ENCODE measurements at regions not wholly inside any gene's neighbourhood (a gene's known extent, or its start where the extent isn't known, plus 50 kb on each side); places are given as distances from the start of the nearest gene placed in this dataset.
"Not testable (repeated sequence)": the region's sequence is repeated elsewhere in the genome, so short reads cannot be mapped to it uniquely, and the experiment has no call there.

DNA sequence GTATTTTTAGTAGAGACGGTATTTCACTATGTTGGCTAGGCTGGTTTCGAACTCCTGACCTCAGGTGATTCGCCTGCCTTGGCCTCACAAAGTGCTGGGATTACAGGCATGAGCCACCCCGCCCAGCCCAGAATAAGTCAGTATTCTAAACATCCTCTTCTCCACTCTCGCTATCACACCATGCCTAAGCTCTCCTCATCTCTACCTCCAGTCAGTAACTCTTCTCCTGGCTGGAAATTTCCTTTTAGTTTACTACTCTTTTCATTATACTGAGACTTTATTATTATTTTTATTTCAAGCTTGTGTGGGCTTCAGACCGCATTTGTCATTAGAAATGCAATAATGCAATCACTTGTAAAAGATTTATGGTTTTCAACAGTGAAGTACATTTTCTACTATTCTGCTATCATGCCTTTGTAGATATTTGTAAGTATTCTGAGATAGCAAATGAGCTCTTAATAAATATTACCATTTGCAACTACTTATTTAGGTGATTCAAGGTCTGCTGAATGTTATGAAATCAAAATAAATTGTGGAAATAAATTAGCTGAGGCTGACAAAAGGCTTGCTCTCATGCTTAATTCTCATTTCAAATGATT lies 617.3 kb upstream of the GOT2 start:
- Histone ChIP-seq H3K27me3 (no peaks in the 10 kb centered on the region), H3K4me3 (no peak overlapping the region), H3K27ac (no peak overlapping the region), H3K4me1 (no peaks in the 10 kb centered on the region), H3K9me3 (no peaks in the 10 kb centered on the region), H3K36me3 (no peaks in the 10 kb centered on the region)
- WGBS: 91% methylated on average over 6 of the region's 6 CpGs
- TF ChIP-seq POLR2A (IDR thresholded peaks at IDR 0.05): no peak
- TF ChIP-seq, protein P1, sequence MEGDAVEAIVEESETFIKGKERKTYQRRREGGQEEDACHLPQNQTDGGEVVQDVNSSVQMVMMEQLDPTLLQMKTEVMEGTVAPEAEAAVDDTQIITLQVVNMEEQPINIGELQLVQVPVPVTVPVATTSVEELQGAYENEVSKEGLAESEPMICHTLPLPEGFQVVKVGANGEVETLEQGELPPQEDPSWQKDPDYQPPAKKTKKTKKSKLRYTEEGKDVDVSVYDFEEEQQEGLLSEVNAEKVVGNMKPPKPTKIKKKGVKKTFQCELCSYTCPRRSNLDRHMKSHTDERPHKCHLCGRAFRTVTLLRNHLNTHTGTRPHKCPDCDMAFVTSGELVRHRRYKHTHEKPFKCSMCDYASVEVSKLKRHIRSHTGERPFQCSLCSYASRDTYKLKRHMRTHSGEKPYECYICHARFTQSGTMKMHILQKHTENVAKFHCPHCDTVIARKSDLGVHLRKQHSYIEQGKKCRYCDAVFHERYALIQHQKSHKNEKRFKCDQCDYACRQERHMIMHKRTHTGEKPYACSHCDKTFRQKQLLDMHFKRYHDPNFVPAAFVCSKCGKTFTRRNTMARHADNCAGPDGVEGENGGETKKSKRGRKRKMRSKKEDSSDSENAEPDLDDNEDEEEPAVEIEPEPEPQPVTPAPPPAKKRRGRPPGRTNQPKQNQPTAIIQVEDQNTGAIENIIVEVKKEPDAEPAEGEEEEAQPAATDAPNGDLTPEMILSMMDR (IDR thresholded peaks at IDR 0.05): no peak
- TF ChIP-seq POLR2AphosphoS5 (IDR thresholded peaks at IDR 0.05): no peak
- TF ChIP-seq EP300 (IDR thresholded peaks at IDR 0.05): no peak
- no peak for DNase-seq (ENCODE audit: low spot score in 2 of 2)

DNA sequence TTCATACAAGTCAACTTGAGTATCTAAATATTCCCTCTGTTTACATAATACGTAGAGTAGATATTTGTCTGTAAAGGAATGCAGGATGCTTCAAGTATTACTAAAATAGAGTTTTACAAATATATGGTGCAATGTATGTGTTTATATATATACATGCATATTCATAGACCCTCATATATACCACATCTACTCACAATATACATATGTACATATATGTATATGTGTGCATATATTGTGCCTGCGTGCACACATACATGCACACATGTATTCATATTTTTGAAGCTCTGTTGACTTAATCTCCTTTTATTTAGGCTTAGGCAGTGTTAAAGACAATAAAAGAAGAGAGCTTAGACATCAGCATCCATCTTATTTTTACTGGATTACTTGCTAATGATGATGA lies 616.6 kb upstream of the GOT2 start:
- no peak for TF ChIP-seq POLR2A (IDR thresholded peaks at IDR 0.05)
- H3K9me3 ChIP-seq: no peaks in the 10 kb centered on the region
- no peaks in the 10 kb centered on the region for H3K4me1 ChIP-seq
- no peak for DNase-seq (ENCODE audit: low spot score in 2 of 2)
- no peaks in the 10 kb centered on the region for H3K27me3 ChIP-seq
- H3K36me3 ChIP-seq: no peaks in the 10 kb centered on the region
- no peak overlapping the region for H3K27ac ChIP-seq
- 100% methylated on average over 2 of the region's 2 CpGs for WGBS
- no peak overlapping the region for H3K4me3 ChIP-seq

DNA sequence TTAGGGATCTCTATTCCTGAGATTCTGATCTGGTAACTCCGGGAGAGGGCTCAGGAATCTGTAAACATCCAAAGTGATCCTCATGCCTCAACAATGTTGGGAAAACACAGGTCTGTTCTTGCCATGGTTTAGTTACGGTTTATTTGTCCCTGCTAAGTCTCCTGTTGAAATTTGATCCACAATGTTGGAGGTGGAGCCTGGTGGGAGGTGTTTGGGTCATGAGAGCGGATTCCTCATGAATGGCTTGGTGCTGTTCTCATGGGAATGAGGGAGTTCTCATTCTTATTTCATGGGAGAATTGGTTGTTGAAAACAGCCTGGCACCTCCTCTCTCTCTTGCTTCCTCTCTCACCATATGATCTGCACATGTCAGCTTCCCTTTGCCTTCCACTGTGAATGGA lies 608.6 kb upstream of the GOT2 start:
- no peak for TF ChIP-seq POLR2A (IDR thresholded peaks at IDR 0.05)
- TF ChIP-seq POLR2AphosphoS5 (IDR thresholded peaks at IDR 0.05): no peak
- TF ChIP-seq, protein P1 (IDR thresholded peaks at IDR 0.05): no peak
- no peak for TF ChIP-seq EP300 (IDR thresholded peaks at IDR 0.05)
- Histone ChIP-seq H3K4me3 (no peak overlapping the region), H3K27me3 (no peaks in the 10 kb centered on the region), H3K4me1 (no peaks in the 10 kb centered on the region), H3K27ac (no peak overlapping the region), H3K36me3 (no peaks in the 10 kb centered on the region), H3K9me3 (no peaks in the 10 kb centered on the region)
- no peak for DNase-seq (ENCODE audit: low spot score in 2 of 2)
- WGBS: 58% methylated on average over 3 of the region's 3 CpGs

DNA sequence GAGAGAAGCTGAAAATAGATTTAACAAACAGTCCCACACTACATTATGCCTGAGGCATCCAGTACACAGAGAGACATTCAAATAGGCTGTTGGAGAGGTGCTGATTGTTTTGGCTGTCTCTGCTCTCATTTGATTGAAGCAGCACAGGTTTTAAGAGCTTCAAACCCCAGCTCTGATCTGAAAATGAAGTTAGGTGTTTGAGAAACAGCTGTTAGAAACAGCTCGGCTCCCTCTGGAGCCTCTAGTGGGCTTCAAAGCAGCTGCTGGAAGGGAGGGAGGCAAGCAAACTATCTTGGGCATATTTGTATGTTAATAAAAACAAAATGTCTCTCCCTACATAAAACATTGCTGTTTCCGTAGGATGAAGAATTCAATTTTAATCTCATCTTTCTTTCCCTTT lies 607.3 kb upstream of the GOT2 start:
- no peak overlapping the region for H3K27ac ChIP-seq
- no peaks in the 10 kb centered on the region for H3K4me1 ChIP-seq
- no peaks in the 10 kb centered on the region for H3K27me3 ChIP-seq
- H3K9me3 ChIP-seq: no peaks in the 10 kb centered on the region
- H3K36me3 ChIP-seq: no peaks in the 10 kb centered on the region
- no peak for TF ChIP-seq POLR2AphosphoS5 (IDR thresholded peaks at IDR 0.05)
- TF ChIP-seq EP300 (IDR thresholded peaks at IDR 0.05): no peak
- TF ChIP-seq POLR2A (IDR thresholded peaks at IDR 0.05): no peak
- TF ChIP-seq, protein P1 (IDR thresholded peaks at IDR 0.05): no peak
- H3K4me3 ChIP-seq: no peak overlapping the region
- 15% methylated on average over 2 of the region's 2 CpGs for WGBS
- no peak for DNase-seq (ENCODE audit: low spot score in 2 of 2)

DNA sequence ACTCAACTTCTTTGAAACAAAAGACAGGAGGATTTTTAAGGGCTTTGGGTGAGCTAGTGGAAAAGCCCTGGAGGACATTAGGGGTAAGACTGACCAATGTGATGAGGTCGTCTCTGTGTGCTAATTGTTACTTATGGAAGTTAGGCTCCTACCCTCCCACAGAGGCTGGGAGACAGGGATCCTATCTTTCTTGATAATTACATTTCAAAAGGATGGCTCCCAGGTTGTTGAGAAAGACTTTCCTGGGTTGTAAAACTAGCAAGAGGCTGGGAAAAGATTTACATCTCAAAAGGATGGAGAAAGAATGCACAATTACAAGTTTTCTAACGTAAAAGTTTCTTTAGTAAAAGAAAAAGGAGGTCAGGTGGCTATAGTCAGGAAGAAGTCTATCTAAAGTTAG lies 605.8 kb upstream of the GOT2 start:
- Histone ChIP-seq H3K27me3 (no peaks in the 10 kb centered on the region), H3K9me3 (no peaks in the 10 kb centered on the region), H3K27ac (no peak overlapping the region), H3K4me3 (no peak overlapping the region), H3K4me1 (no peaks in the 10 kb centered on the region), H3K36me3 (no peaks in the 10 kb centered on the region)
- TF ChIP-seq, protein P1 (IDR thresholded peaks at IDR 0.05): no peak
- WGBS: 48% methylated on average over 2 of the region's 2 CpGs
- no peak for DNase-seq (ENCODE audit: low spot score in 2 of 2)

DNA sequence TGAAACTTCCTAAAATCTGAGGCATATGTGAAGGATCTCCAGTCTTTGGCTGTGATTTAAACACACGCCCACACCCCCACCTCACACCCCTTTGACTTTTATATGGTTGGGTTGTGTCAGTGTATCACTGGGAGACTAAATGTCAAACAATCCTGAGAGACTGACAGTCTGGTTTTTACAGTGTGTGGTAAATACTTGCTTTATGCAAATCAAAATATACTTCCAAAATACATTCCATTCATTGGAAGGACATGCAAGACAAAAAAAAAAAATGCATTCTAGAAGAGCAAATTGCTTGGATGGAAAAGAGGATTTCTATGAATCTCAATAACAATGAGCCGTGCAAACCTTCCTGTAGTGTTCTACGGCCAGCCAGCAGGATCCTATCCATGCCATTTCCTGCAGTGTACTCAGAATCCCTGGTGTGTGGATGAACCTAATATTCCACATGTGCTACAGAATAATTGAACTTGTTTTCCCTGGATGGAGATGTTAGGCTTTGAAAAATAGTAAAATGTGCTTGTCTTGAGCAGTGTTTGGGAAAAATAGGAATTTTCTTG lies 602.1 kb upstream of the GOT2 start:
- Histone ChIP-seq H3K4me3 (no peak overlapping the region), H3K27me3 (no peaks in the 10 kb centered on the region), H3K27ac (no peak overlapping the region), H3K9me3 (no peaks in the 10 kb centered on the region), H3K36me3 (no peaks in the 10 kb centered on the region), H3K4me1 (no peaks in the 10 kb centered on the region)
- 38% methylated on average over 3 of the region's 3 CpGs for whole genome bisulfite sequencing
- DNase-seq (ENCODE audit: low spot score in 2 of 2): no peak
- TF ChIP-seq POLR2A (IDR thresholded peaks at IDR 0.05): no peak
- TF ChIP-seq, protein P1 (IDR thresholded peaks at IDR 0.05): no peak
- TF ChIP-seq POLR2AphosphoS5 (IDR thresholded peaks at IDR 0.05): no peak
- no peak for TF ChIP-seq EP300 (IDR thresholded peaks at IDR 0.05)

DNA sequence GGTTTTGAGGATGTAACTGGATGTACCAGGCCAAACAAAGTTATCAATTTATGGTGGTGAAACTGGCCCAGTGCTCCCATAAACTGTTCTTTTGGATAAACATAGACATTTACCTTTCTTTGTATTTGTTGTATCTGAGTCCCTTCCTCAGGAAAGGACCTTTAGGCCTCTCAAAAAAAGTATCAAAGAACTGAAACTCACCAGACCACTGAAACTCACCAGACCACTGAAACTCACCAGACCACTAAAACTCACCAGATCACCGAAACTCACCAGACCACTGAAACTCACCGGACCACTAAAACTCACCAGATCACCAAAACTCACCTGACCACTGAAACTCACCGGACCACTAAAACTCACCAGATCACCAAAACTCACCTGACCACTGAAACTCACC lies 597.6 kb upstream of the GOT2 start:
- DNase-seq (ENCODE audit: low spot score in 2 of 2); H3K4me3 ChIP-seq; H3K9me3 ChIP-seq; H3K27me3 ChIP-seq; H3K4me1 ChIP-seq; H3K27ac ChIP-seq; H3K36me3 ChIP-seq: not testable (repeated sequence)
- WGBS: 71% methylated on average over 3 of the region's 3 CpGs
